ENCODE measurements at regions not wholly inside any gene's neighbourhood (a gene's known extent, or its start where the extent isn't known, plus 50 kb on each side); places are given as distances from the start of the nearest gene placed in this dataset.

DNA sequence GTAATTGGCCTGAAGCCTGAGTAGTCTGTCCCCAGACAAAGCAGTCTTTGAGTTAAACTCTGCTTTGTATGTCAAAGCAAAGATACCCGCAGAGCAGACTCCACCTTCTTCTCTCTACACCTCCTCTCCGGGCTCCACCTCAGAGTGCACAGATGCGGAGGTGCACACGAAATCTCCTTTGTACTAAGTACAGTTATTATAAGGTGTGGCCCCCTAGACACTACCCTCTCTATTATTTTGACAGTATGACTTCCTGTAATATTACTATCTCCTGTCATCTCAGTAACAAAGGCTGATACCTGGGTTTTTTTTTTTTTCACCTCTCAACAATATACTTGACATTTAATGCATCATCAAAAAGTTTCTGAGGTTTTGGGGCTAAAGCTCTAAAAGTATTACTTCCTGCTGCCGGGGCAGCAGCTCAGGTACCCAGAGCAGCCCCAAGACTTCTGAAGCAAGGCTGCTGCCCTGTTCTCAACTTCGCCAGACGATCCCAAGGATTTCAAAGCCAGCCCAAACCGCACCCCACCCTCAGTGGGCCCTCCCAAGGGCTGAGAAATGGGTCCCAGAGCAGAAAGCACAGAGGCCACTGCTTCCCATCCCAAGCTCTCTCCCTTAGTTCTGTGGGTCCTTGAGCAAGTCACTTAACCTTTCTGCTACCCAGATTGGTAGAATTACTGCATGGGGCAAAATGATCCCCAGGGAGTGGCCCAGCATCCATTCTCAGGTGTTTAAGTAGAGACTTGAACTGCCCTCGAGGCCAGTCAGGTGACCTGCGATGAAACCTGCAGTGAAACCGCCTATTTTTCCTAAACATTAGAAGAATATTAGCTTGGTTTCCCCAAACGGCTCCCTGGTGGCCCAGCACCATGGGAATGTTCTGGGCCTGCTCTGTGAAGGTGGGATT lies 180.6 kb downstream of the FOXO1 start:
- in situ Hi-C loops (cut with MboI) (no loop called here), intact Hi-C loops (cut with micrococcal nuclease; ENCODE audit: unreplicated experiment) (loop anchor here (2.0 kb wide), 1 partner anchor 33 kb away; no protein-coding TSS in a partner anchor)
- Histone ChIP-seq H3K27me3 (replicated peaks in 1 of 2; ENCODE audit: control insufficient read depth in 2 of 2, insufficient read depth in 2 of 2, low read length in 1 of 2) (no peaks in the 10 kb centered on the region; a peak in 1 of 4 replicates), H4K20me1 (ENCODE audit: control insufficient read depth, insufficient read depth) (no peaks in the 10 kb centered on the region; the same call in 1 of the 2 replicates), H2AFZ (ENCODE audit: control insufficient read depth, low read depth, low read length) (no peak overlapping the region), H3K9me3 (replicated peaks; ENCODE audit: control insufficient read depth, insufficient read depth, low read length) (peaks cover 2% of the 10 kb centered on the region; the same call in 1 of the 3 replicates), H3K4me3 (no peak overlapping the region), H3K4me1 (ENCODE audit: control insufficient read depth, insufficient read depth, low read length) (peaks cover 19% of the 10 kb centered on the region), H3K27ac (ENCODE audit: control insufficient read depth, insufficient read depth) (no peak overlapping the region), H3K4me2 (ENCODE audit: control insufficient read depth, insufficient read depth) (no peak overlapping the region; the same call in 1 of the 2 replicates), H3K36me3 (ENCODE audit: control insufficient read depth in 2 of 2, insufficient read depth in 2 of 2, low read length in 1 of 2) (no peaks in the 10 kb centered on the region), H3K79me2 (ENCODE audit: control insufficient read depth, insufficient read depth, low read length) (no peaks in the 10 kb centered on the region), H3K9ac (ENCODE audit: control insufficient read depth, insufficient read depth, low read length) (no peak overlapping the region)
- TF ChIP-seq ZNF384 (IDR thresholded peaks at IDR 0.05; ENCODE audit: borderline replicate concordance, low read depth, low read length), result peak; percentile 90
- TF ChIP-seq BRCA1 (IDR thresholded peaks at IDR 0.05; ENCODE audit: low read depth, low read length), result no peak
- TF ChIP-seq EP300 (IDR thresholded peaks at IDR 0.05; ENCODE audit: borderline replicate concordance in 1 of 2, control insufficient read depth in 1 of 2, low read depth in 2 of 2, low read length in 2 of 2), result peak in 1 of 2 experiments; percentile 36; a peak in 1 of 4 replicates
- TF ChIP-seq RCOR1 (conservative IDR thresholded peaks at IDR 0.05; ENCODE audit: low read depth, low read length), result 0 out of 2 replicates have a peak, but pooled peaks have one; percentile 41
- peak; percentile 44 for TF ChIP-seq RUNX3 (IDR thresholded peaks at IDR 0.05; ENCODE audit: low read length)
- 0 out of 2 replicates have a peak, but pooled peaks have one; percentile 9 for TF ChIP-seq MTA2 (IDR thresholded peaks at IDR 0.05; ENCODE audit: low read depth)
- ChIA-PET POLR2A (no interaction called here), CTCF (interaction anchor here (1.0 to 1.2 kb wide), 2 partner anchors 51 to 292 kb away, joined by 3 to 6 read pairs; no protein-coding TSS in a partner anchor), RAD21 (ENCODE audit: unreplicated experiment) (interaction anchor here (1.0 kb wide), 1 partner anchor 177 kb away, joined by 3 read pairs; no protein-coding TSS in a partner anchor), SMC1A (ENCODE audit: uncharacterized antibody, unreplicated experiment) (interaction anchor here (0.6 to 1.4 kb wide), 4 partner anchors 13 to 175 kb away, joined by 3 to 4 read pairs (median 3); no protein-coding TSS in a partner anchor)
- FAIRE-seq, result peak; percentile 59
- ATAC-seq, result peak; percentile 86
- no TSS peak for BruUV-seq (replicated peaks)
- whole genome bisulfite sequencing (ENCODE audit: insufficient coverage, insufficient replicate concordance, low lambda C conversion rate, missing lambda C conversion rate), result 45% methylated on average over 12 of the region's 12 CpGs
- no peak for DNase-seq (ENCODE audit: low read depth, low spot score)
